ENCODE measurements at regions not wholly inside any gene's neighbourhood (a gene's known extent, or its start where the extent isn't known, plus 50 kb on each side); places are given as distances from the start of the nearest gene placed in this dataset.

GRCh38 chr15:47470983-47471382, 246.3 kb upstream of the SEMA6D start:
- peak overlapping the region; percentile 93 for H3K14ac ChIP-seq (replicated peaks; ENCODE audit: low read depth, low read length)
- H3K27ac ChIP-seq (ENCODE audit: insufficient read depth, low read length), result no peak overlapping the region
- H4K8ac ChIP-seq (ENCODE audit: low read depth in 2 of 2, low read length in 2 of 2), result peak overlapping the region in 1 of 2 experiments; percentile 65; a peak in 2 of 4 replicates
- H2BK20ac ChIP-seq (ENCODE audit: low read depth, low read length), result peak overlapping the region; percentile 89
- H2BK15ac ChIP-seq (ENCODE audit: low read depth, low read length), result peak overlapping the region; percentile 86; the same call in 2 of the 3 replicates
- no peaks in the 10 kb centered on the region for H3K36me3 ChIP-seq (ENCODE audit: control insufficient read depth, insufficient read depth, low read length)
- H4K91ac ChIP-seq (ENCODE audit: insufficient read depth, low read depth, low read length), result peak overlapping the region; percentile 62; the same call in 1 of the 2 replicates
- peak overlapping the region; percentile 92 for H2BK120ac ChIP-seq (ENCODE audit: low read depth, low read length)
- CTCF ChIA-PET, result interaction anchor here (1.0 to 1.5 kb wide), 2 partner anchors 11 to 275 kb away, joined by 3 read pairs; no protein-coding TSS in a partner anchor
- H3K9me3 ChIP-seq (ENCODE audit: control insufficient read depth, insufficient read depth, low read length), result no peaks in the 10 kb centered on the region
- 40% methylated on average over 1 of the region's 4 CpGs; no CpG with 5 or more reads in 1 of the 2 experiments for WGBS, 2 experiments (ENCODE audit: extremely low coverage in 2 of 2, insufficient read length in 1 of 2)
- H2BK5ac ChIP-seq (ENCODE audit: low read depth, low read length, poor library complexity, severe bottlenecking), result peak overlapping the region; percentile 91
- TF ChIP-seq, protein P1, sequence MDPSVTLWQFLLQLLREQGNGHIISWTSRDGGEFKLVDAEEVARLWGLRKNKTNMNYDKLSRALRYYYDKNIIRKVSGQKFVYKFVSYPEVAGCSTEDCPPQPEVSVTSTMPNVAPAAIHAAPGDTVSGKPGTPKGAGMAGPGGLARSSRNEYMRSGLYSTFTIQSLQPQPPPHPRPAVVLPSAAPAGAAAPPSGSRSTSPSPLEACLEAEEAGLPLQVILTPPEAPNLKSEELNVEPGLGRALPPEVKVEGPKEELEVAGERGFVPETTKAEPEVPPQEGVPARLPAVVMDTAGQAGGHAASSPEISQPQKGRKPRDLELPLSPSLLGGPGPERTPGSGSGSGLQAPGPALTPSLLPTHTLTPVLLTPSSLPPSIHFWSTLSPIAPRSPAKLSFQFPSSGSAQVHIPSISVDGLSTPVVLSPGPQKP (IDR thresholded peaks at IDR 0.05; ENCODE audit: borderline replicate concordance, low read depth, low read length), result no peak
- no peak for TF ChIP-seq CHD1 (IDR thresholded peaks at IDR 0.05; ENCODE audit: low read depth, low read length)
- TF ChIP-seq BHLHE40 (IDR thresholded peaks at IDR 0.05; ENCODE audit: low read depth, low read length), result no peak
- TF ChIP-seq SMC3 (IDR thresholded peaks at IDR 0.05; ENCODE audit: low read depth, low read length), result no peak
- TF ChIP-seq CEBPB (IDR thresholded peaks at IDR 0.05; ENCODE audit: low read depth, low read length), result peak; percentile 68
- TF ChIP-seq MAFK (IDR thresholded peaks at IDR 0.05; ENCODE audit: low read depth, low read length), result no peak; the same call in 1 of the 2 replicates
- peak; percentile 6; the same call in 1 of the 2 replicates for TF ChIP-seq FOS (IDR thresholded peaks at IDR 0.05; ENCODE audit: low read depth, low read length)
- TF ChIP-seq NFE2L2 (IDR thresholded peaks at IDR 0.05; ENCODE audit: low read depth, low read length), result peak; percentile 69; the same call in 1 of the 2 replicates
- no peak for TF ChIP-seq MXI1 (IDR thresholded peaks at IDR 0.05; ENCODE audit: borderline replicate concordance, low read depth, low read length)
- H3K4ac ChIP-seq (ENCODE audit: low read depth, low read length), result peak overlapping the region; percentile 87
- in situ Hi-C loops (cut with MboI; ENCODE audit: low sequenced_read_pairs), result no loop called here
- H4K5ac ChIP-seq (ENCODE audit: low read depth, low read length), result peak overlapping the region; percentile 46; the same call in 1 of the 2 replicates
- no peak overlapping the region for H3K9ac ChIP-seq (ENCODE audit: low read depth, low read length)
- peak overlapping the region; percentile 89 for H2AFZ ChIP-seq (replicated peaks; ENCODE audit: low read length, poor library complexity)
- intact Hi-C loops (cut with micrococcal nuclease), result loop anchor here (1.0 to 2.0 kb wide), 3 partner anchors 246 to 518 kb away; partner anchors contain the start of gene SEMA6D
- no peak overlapping the region; the same call in 1 of the 2 replicates for H3K23ac ChIP-seq (ENCODE audit: low read depth, low read length)
- no peaks in the 10 kb centered on the region for H3K27me3 ChIP-seq (ENCODE audit: control insufficient read depth, insufficient read depth, low read length)
- ATAC-seq (ENCODE audit: low read depth), result peak; percentile 33
- peak overlapping the region; percentile 74; the same call in 1 of the 2 replicates for H2AK5ac ChIP-seq (ENCODE audit: low read depth, low read length)
- DNase-seq, result peak; percentile 67
- H3K18ac ChIP-seq (ENCODE audit: low read depth, low read length), result peak overlapping the region; percentile 42; the same call in 1 of the 2 replicates
- peaks cover 10% of the 10 kb centered on the region for H3K9me1 ChIP-seq (ENCODE audit: insufficient read depth, low read length)
- dilution Hi-C loops (cut with HindIII; ENCODE audit: low sequenced_read_pairs, unreplicated experiment), result no loop called here
- H3K4me2 ChIP-seq (ENCODE audit: low read depth, low read length), result no peak overlapping the region
- no peaks in the 10 kb centered on the region for H3K79me1 ChIP-seq (ENCODE audit: low read depth in 1 of 2, low read length in 2 of 2)
- peak overlapping the region; percentile 86 for H2AK9ac ChIP-seq (replicated peaks; ENCODE audit: low read depth, low read length, poor library complexity)
- no peaks in the 10 kb centered on the region for H4K20me1 ChIP-seq (ENCODE audit: insufficient read depth, low read length)
- H3K4me1 ChIP-seq (ENCODE audit: control insufficient read depth, insufficient read depth, low read length), result peaks cover 3% of the 10 kb centered on the region
- H3K4me3 ChIP-seq (ENCODE audit: insufficient read depth, low read depth, low read length), result no peak overlapping the region
- no peak overlapping the region for H3K56ac ChIP-seq (ENCODE audit: extremely low read depth, insufficient read depth, low read length)
- BruUV-seq (replicated peaks), result no TSS peak
- POLR2A ChIA-PET (ENCODE audit: unreplicated experiment), result no interaction called here

Data from IMR-90 (cell line).